Mucosa of rectum (tissue), 2 donors: ENCODE measurements at regions not wholly inside any gene's neighbourhood (a gene's known extent, or its start where the extent isn't known, plus 50 kb on each side); places are given as distances from the start of the nearest gene placed in this dataset.

Experiments
- H3K27ac ChIP-seq, 2 donors: one replicate each; pipeline ENCODE4 v1.7.0; 2013; ENCODE audit warnings: inconsistent platforms in 2 of 2, low read depth in 2 of 2, low read length in 2 of 2
- H3K27me3 ChIP-seq, 2 donors: one replicate each; pipeline ENCODE4 v1.7.0; 2013; ENCODE audit warnings: low read length in 2 of 2; ENCODE audit not compliant: control insufficient read depth in 2 of 2, insufficient read depth in 2 of 2
- H3K36me3 ChIP-seq, 2 donors: one replicate each; pipeline ENCODE4 v1.7.0; 2013; ENCODE audit warnings: low read length in 2 of 2; ENCODE audit not compliant: control insufficient read depth in 2 of 2, insufficient read depth in 2 of 2
- H3K4me1 ChIP-seq, 2 donors: one replicate each; pipeline ENCODE4 v1.7.0; 2013; ENCODE audit warnings: low read length in 2 of 2, mild to moderate bottlenecking in 1 of 2; ENCODE audit not compliant: control insufficient read depth in 2 of 2, insufficient read depth in 2 of 2
- H3K4me3 ChIP-seq, 2 donors: one replicate each; pipeline ENCODE4 v1.7.0; 2013; ENCODE audit warnings: low read length in 2 of 2
- H3K9ac ChIP-seq, 2 donors: one replicate each; pipeline ENCODE4 v1.7.0; 2013; ENCODE audit warnings: low read length in 2 of 2, low read depth in 1 of 2, mild to moderate bottlenecking in 1 of 2
- H3K9me3 ChIP-seq, 2 donors: one replicate each; pipeline ENCODE4 v1.7.0; 2013; ENCODE audit warnings: low read length in 2 of 2; ENCODE audit not compliant: control insufficient read depth in 2 of 2
- donor health status: healthy.
- donor health status: Normal muscosa, but diverticular disease.

DNA sequence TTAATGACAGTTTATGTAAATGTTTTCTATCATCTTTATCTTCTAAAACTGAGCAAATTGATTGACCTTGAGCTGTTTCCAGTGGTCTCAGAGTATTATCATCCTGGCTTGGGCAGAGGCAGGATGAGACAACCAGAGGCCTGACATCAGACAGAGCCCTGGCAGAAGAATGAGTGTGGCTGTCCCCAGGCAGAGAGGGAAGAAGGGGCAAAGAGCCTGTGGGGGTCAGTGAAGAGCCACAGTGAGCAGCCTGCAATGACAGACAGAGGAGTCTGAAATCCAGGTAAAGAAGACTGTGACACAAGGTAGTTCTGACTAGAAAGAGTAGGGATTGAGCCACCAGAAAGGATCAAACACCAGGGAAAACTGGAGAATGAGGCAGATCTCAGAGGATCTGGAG lies 182.4 kb upstream of the ARSJ start:
- H3K4me3 ChIP-seq: no peak overlapping the region
- no peaks in the 10 kb centered on the region for H3K27me3 ChIP-seq
- H3K9me3 ChIP-seq: no peaks in the 10 kb centered on the region
- H3K36me3 ChIP-seq: no peaks in the 10 kb centered on the region
- H3K27ac ChIP-seq: no peak overlapping the region
- no peak overlapping the region for H3K9ac ChIP-seq
- H3K4me1 ChIP-seq: no peaks in the 10 kb centered on the region

DNA sequence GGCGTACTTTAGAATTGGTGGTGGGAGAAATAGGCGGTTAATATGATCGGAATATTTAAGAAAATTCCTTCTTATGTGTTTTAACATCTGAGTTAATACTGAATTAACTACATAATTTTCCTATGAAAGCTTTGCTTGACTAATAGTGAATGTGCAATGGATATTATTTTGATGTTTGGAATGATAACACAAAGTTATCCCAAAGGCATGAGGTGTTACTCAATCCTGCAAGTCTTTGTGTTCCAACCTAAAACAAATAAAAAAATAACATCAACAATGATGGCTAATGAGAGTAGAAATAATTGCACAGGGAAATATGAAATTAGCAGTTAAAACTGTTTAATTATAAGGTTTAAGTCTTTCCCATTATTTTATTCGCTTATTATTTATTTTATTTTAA lies 183.6 kb upstream of the ARSJ start:
- H3K27ac ChIP-seq: no peak overlapping the region
- H3K36me3 ChIP-seq: no peaks in the 10 kb centered on the region
- no peaks in the 10 kb centered on the region for H3K9me3 ChIP-seq
- H3K27me3 ChIP-seq: no peaks in the 10 kb centered on the region
- no peak overlapping the region for H3K9ac ChIP-seq
- no peak overlapping the region for H3K4me3 ChIP-seq
- no peaks in the 10 kb centered on the region for H3K4me1 ChIP-seq

DNA sequence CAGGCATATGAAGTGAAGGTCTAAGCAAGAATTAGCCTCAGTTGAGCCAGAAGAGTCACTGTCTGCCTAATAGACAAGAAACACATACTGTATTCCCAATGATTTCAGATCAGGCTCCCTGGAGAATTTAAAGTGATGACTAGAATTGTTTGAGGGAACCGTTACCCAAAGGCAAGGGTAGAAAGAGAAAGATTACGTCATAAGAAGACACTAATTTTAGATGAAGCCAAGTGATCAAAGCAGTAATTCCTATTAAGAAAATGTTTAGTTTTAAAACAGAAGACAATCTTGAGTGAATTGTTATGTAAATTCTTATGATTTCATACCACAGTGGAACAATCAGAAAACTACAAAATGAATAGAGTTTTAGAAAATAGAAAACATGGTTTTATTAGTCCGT lies 194.5 kb upstream of the ARSJ start:
- Histone ChIP-seq H3K9me3 (no peaks in the 10 kb centered on the region), H3K27ac (no peak overlapping the region), H3K27me3 (no peaks in the 10 kb centered on the region), H3K4me3 (no peak overlapping the region), H3K36me3 (no peaks in the 10 kb centered on the region), H3K4me1 (no peaks in the 10 kb centered on the region), H3K9ac (no peak overlapping the region)

DNA sequence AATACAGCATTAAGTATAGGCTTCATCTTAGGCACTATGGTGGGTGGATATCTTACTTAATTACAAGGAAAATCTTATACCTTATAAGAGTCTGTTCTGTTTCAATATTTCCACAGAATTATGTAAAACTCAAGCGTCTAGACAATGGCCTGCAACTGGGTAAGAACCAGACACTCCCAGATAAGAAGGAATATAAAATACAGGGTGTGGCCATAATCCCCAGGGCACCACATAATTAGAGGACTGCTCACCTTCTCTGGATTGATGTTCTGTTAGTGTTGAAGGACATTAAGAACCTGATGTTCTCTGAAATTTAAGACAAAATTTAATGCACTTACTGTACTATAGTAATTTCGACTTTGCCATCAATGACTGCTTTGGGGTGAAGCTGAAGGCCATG lies 198.2 kb upstream of the ARSJ start:
- no peak overlapping the region for H3K9ac ChIP-seq
- no peaks in the 10 kb centered on the region for H3K9me3 ChIP-seq
- no peak overlapping the region for H3K27ac ChIP-seq
- no peaks in the 10 kb centered on the region for H3K36me3 ChIP-seq
- H3K4me1 ChIP-seq: no peaks in the 10 kb centered on the region
- H3K4me3 ChIP-seq: no peak overlapping the region
- no peaks in the 10 kb centered on the region for H3K27me3 ChIP-seq

DNA sequence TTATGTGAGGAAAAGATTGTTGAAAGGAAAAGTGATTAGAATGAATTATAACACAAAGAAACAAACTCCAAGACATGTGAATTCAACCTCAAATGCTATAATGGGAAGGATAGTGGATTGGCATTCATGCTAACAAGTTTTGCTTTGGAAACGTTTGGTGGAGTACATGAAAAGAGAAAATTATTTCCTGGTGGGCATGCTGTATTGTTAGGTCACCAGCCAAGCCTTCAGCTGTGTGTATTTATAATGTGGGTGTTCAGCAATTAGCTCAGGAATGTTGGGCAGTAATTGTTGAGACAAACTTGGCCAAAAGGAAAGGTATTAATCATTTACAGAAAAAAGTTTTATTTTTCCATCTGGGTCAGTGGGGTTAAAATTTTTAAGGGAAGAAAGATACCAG lies 198.9 kb upstream of the ARSJ start:
- Histone ChIP-seq H3K9me3 (no peaks in the 10 kb centered on the region), H3K27me3 (no peaks in the 10 kb centered on the region), H3K4me3 (no peak overlapping the region), H3K9ac (no peak overlapping the region), H3K36me3 (no peaks in the 10 kb centered on the region), H3K27ac (no peak overlapping the region), H3K4me1 (no peaks in the 10 kb centered on the region)

DNA sequence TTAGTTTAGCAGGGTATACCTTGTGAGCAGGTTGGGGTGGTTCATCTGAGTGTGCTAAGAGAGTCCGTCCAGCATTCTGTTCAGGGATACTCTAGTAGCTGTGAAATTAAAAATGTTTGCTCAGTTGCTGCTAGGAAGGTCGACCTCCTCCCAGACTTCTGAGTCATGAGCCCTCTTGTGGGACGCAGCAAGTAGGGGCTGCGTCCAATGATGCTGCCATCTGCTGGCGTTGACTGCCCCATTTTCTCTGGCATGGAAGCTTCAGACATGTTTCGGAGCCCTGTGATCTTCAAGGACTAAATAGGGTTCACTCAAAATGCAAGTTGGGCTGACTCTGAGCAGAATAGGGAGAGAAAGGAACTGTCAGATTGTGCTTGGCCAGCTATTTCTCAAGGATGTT lies 201.0 kb upstream of the ARSJ start:
- Histone ChIP-seq H3K4me1 (no peaks in the 10 kb centered on the region), H3K36me3 (no peaks in the 10 kb centered on the region), H3K9ac (no peak overlapping the region), H3K4me3 (no peak overlapping the region), H3K9me3 (no peaks in the 10 kb centered on the region), H3K27ac (no peak overlapping the region), H3K27me3 (no peaks in the 10 kb centered on the region)

DNA sequence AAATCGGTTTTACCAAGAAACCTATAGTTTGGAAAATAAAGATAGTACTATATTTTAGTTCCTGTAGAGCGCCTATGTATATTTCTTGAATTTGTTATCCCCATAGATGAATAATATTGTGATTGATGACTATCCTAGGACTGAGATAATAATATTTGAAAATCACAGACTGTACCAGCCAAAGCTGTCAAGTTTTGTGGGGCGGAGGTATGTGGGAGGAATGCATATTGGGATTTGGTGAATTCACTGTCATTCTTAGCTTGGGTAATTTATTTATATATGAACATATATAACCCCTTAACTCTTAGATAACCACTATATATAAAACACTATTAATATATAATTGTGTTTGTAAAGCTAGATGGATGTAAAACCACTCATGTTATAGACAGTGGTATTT lies 205.5 kb upstream of the ARSJ start:
- Histone ChIP-seq H3K27ac (no peak overlapping the region), H3K27me3 (no peaks in the 10 kb centered on the region), H3K4me3 (no peak overlapping the region), H3K9ac (no peak overlapping the region), H3K4me1 (no peaks in the 10 kb centered on the region), H3K36me3 (no peaks in the 10 kb centered on the region), H3K9me3 (no peaks in the 10 kb centered on the region)

DNA sequence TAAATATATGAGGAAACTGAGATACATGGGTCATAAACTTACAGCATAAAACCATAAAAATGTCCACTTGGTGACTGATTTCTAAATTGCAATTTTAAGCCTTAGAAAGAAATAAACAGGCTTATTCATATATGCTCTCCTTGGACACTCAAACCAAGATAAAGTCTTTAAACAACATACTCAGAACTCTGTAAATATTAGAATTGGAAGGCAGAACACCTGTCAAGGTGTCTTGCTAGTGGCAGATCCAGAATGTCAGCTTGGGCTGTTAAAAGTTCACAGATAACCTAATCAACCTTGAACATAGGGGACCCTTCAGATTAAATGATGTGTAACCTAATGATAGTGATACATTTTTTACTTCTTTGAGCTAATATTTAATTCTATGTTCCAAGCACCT lies 208.1 kb upstream of the ARSJ start:
- Histone ChIP-seq H3K27ac (no peak overlapping the region), H3K36me3 (no peaks in the 10 kb centered on the region), H3K27me3 (no peaks in the 10 kb centered on the region), H3K4me1 (no peaks in the 10 kb centered on the region), H3K9me3 (no peaks in the 10 kb centered on the region), H3K9ac (no peak overlapping the region), H3K4me3 (no peak overlapping the region)

DNA sequence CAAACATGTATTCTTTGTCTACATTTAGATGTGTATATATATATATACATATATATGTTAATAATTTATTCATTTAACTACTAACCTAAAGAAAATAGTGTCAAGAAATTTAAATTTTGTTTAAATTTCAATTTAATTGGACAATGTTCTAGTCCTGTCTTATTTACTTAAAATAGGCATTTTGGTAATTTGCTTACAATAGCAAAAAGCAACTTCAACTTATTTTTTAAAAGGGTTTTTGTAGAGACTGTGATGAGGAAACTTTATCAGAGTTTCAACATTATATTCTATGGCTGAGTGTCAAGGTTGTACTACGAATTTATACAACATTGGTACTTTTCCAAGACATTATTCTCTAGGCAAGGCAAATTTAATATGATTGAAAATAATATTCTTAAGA lies 212.0 kb upstream of the ARSJ start:
- Histone ChIP-seq H3K27ac (no peak overlapping the region), H3K27me3 (no peaks in the 10 kb centered on the region), H3K9ac (no peak overlapping the region), H3K4me3 (no peak overlapping the region), H3K36me3 (no peaks in the 10 kb centered on the region), H3K9me3 (no peaks in the 10 kb centered on the region), H3K4me1 (no peaks in the 10 kb centered on the region)

DNA sequence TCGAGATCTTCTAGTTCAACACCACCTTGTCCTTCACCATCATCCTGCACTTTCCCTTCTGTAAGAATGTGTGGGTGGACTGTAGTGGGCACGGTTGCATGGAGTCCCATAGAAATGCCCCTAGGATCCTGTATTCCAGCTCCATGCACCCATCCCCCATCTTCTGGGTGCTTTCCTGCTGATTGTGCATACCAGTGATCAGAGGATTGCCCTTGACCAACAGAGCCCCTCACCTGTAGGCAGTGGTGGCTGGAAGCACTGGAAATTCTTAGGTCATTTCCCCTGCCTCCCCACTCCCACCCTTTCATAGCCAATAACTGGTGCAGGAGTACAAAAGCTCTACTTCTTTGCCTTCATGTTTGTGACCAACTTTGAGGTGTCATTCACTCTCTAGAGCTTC lies 213.4 kb upstream of the ARSJ start:
- Histone ChIP-seq H3K27ac (no peak overlapping the region), H3K4me3 (no peak overlapping the region), H3K9me3 (no peaks in the 10 kb centered on the region), H3K9ac (no peak overlapping the region), H3K4me1 (no peaks in the 10 kb centered on the region), H3K27me3 (no peaks in the 10 kb centered on the region), H3K36me3 (no peaks in the 10 kb centered on the region)

DNA sequence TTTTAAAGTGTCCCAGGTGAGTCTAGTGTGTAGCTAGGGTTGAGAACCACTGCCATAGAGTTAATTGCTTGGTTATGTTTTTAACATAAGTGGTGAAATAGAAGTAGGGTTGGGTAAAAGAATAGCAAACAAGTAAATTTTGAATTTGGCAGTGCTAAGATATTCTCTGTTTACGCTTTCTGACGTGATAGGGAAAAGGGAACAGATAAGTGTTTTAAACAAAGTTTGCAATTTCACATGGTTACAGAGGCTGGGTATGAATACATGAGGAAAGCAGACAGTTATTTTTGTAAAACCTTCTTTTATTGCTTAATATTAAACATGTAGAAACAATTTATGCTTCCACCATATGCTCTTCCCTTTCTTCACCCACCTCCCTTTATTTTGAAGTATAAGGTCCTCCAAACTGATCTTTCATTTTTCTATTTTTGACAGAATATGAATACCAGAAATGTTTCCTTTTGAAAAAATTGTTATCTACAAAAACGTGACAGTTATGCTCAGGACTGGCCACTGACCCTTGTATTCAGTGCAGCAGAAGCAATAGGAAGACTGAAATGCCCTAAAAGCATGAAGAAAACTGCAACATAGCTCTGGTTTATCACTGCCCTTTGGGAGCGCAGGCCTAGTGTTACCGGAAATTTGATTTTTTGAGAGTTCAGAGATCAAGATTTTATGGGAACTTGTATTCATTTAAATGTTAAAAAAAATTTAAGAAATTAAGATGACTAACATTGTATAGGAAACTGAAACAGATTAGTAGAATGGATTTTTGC lies 214.4 kb upstream of the ARSJ start:
- no peak overlapping the region for H3K4me3 ChIP-seq
- H3K9me3 ChIP-seq: no peaks in the 10 kb centered on the region
- H3K27me3 ChIP-seq: no peaks in the 10 kb centered on the region
- no peak overlapping the region for H3K9ac ChIP-seq
- H3K27ac ChIP-seq: no peak overlapping the region
- no peaks in the 10 kb centered on the region for H3K36me3 ChIP-seq
- H3K4me1 ChIP-seq: no peaks in the 10 kb centered on the region
